HG03571 (cell line): ENCODE measurements at regions not wholly inside any gene's neighbourhood (a gene's known extent, or its start where the extent isn't known, plus 50 kb on each side); places are given as distances from the start of the nearest gene placed in this dataset.

ENCODE experiments used
- ATAC-seq: cut with Tn5 transposase; IDR thresholded peaks from one replicate; pipeline ENCODE4 v1.9.1; 2021; ENCODE audit not compliant: unreplicated experiment

- ATAC-seq = no peak
Observed at GRCh38 chr3:127461286-127461910, 129.1 kb downstream of the TPRA1 start.

- ATAC-seq = no peak
Observed at GRCh38 chr3:127459891-127460290, 130.6 kb downstream of the TPRA1 start.

- no peak for ATAC-seq
Observed at GRCh38 chr3:127458696-127459604, 131.6 kb downstream of the TPRA1 start.

- ATAC-seq = no peak
Observed at GRCh38 chr3:127457546-127458145, 132.9 kb downstream of the TPRA1 start.

- ATAC-seq = no peak
Observed at GRCh38 chr3:127457094-127457475, 133.4 kb downstream of the TPRA1 start.

- ATAC-seq = no peak
Observed at GRCh38 chr3:127456471-127457093, 134.0 kb downstream of the TPRA1 start.

- ATAC-seq = peak; percentile 64
Observed at GRCh38 chr3:127455541-127456450, 134.7 kb downstream of the TPRA1 start.

GRCh38 chr3:127454968-127455367 lies 135.6 kb downstream of the TPRA1 start:
- no peak for ATAC-seq

GRCh38 chr3:127454051-127454450 lies 136.5 kb downstream of the TPRA1 start:
- ATAC-seq = no peak

GRCh38 chr3:127452321-127452821 lies 138.2 kb downstream of the TPRA1 start:
- no peak for ATAC-seq

- no peak for ATAC-seq
Observed at GRCh38 chr3:127451321-127451720, 139.2 kb downstream of the TPRA1 start.

GRCh38 chr3:127450331-127450730 lies 140.2 kb downstream of the TPRA1 start:
- no peak for ATAC-seq

GRCh38 chr3:127449486-127450212 lies 140.9 kb downstream of the TPRA1 start:
- no peak for ATAC-seq

- no peak for ATAC-seq
Observed at GRCh38 chr3:127448671-127449070, 141.9 kb downstream of the TPRA1 start.

- ATAC-seq = no peak
Observed at GRCh38 chr3:127448161-127448561, 142.4 kb downstream of the TPRA1 start.

GRCh38 chr3:127446756-127447155 lies 143.8 kb downstream of the TPRA1 start:
- ATAC-seq = no peak

GRCh38 chr3:127445581-127446343 lies 144.8 kb downstream of the TPRA1 start:
- ATAC-seq = no peak

GRCh38 chr3:127444761-127445160 lies 145.8 kb downstream of the TPRA1 start:
- ATAC-seq = no peak
